Testis (tissue), 2 donors: ENCODE measurements at regions not wholly inside any gene's neighbourhood (a gene's known extent, or its start where the extent isn't known, plus 50 kb on each side); places are given as distances from the start of the nearest gene placed in this dataset.

Source experiments
- POLR2A ChIP-seq: fragments of 450-650 bp; IDR thresholded peaks from one replicate; pipeline ENCODE4 v1.6.1; 2017; ENCODE audit warnings: antibody characterized with exemption, mild to moderate bottlenecking, moderate library complexity
- TF ChIP-seq, protein P1 (sequence below), 3 experiments: fragments of 450-650 bp in 2 of 3; fragments of 200-600 bp in 1 of 3; sonication (generic) in 1 of 3; IDR thresholded peaks; one replicate each; pipeline ENCODE4 v1.5.1; 2016 to 2019; ENCODE audit warnings: antibody characterized with exemption in 3 of 3, mild to moderate bottlenecking in 2 of 3, moderate library complexity in 1 of 3

GRCh38 chr5:99133921-99134320, 205.1 kb upstream of the CHD1 start:
- TF ChIP-seq, protein P1, sequence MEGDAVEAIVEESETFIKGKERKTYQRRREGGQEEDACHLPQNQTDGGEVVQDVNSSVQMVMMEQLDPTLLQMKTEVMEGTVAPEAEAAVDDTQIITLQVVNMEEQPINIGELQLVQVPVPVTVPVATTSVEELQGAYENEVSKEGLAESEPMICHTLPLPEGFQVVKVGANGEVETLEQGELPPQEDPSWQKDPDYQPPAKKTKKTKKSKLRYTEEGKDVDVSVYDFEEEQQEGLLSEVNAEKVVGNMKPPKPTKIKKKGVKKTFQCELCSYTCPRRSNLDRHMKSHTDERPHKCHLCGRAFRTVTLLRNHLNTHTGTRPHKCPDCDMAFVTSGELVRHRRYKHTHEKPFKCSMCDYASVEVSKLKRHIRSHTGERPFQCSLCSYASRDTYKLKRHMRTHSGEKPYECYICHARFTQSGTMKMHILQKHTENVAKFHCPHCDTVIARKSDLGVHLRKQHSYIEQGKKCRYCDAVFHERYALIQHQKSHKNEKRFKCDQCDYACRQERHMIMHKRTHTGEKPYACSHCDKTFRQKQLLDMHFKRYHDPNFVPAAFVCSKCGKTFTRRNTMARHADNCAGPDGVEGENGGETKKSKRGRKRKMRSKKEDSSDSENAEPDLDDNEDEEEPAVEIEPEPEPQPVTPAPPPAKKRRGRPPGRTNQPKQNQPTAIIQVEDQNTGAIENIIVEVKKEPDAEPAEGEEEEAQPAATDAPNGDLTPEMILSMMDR (IDR thresholded peaks at IDR 0.05), result no peak
- no peak for TF ChIP-seq POLR2A
